ENCODE measurements at regions not wholly inside any gene's neighbourhood (a gene's known extent, or its start where the extent isn't known, plus 50 kb on each side); places are given as distances from the start of the nearest gene placed in this dataset.
A peak's percentile ranks its signal among the peaks of the same experiment; 100 is the strongest.

DNA sequence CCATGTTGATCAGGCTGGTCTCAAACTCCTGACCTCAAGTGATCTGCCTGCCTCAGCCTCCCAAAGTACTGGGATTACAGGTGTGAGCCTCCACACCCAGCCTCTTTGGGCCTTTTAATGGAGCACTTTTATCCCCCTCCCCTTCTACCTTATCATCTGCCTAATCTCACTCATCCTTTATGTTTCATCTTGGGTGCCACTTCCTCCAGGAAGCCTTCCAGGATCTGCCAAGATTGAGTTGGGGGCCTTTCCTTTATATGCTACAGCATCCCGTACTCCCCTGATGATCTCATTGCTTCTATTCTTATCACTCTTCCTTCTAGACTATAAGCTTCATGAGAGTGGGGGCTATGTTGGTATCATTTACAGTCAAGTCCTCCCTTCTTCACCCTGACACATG, 192.8 kb upstream of the WSCD1 start:
- Histone ChIP-seq H3K9me3 (replicated peaks) (no peaks in the 10 kb centered on the region), H3K4me1 (peaks cover 9% of the 10 kb centered on the region), H3K4me3 (no peak overlapping the region), H3K27ac (replicated peaks) (no peak overlapping the region), H3K27me3 (ENCODE audit: low read depth) (peaks cover 43% of the 10 kb centered on the region), H3K36me3 (no peaks in the 10 kb centered on the region)
- TF ChIP-seq, protein P1, sequence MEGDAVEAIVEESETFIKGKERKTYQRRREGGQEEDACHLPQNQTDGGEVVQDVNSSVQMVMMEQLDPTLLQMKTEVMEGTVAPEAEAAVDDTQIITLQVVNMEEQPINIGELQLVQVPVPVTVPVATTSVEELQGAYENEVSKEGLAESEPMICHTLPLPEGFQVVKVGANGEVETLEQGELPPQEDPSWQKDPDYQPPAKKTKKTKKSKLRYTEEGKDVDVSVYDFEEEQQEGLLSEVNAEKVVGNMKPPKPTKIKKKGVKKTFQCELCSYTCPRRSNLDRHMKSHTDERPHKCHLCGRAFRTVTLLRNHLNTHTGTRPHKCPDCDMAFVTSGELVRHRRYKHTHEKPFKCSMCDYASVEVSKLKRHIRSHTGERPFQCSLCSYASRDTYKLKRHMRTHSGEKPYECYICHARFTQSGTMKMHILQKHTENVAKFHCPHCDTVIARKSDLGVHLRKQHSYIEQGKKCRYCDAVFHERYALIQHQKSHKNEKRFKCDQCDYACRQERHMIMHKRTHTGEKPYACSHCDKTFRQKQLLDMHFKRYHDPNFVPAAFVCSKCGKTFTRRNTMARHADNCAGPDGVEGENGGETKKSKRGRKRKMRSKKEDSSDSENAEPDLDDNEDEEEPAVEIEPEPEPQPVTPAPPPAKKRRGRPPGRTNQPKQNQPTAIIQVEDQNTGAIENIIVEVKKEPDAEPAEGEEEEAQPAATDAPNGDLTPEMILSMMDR (IDR thresholded peaks at IDR 0.05; ENCODE audit: borderline replicate concordance), result no peak
- no peak for DNase-seq
- intact Hi-C loops (cut with micrococcal nuclease), result no loop called here

DNA sequence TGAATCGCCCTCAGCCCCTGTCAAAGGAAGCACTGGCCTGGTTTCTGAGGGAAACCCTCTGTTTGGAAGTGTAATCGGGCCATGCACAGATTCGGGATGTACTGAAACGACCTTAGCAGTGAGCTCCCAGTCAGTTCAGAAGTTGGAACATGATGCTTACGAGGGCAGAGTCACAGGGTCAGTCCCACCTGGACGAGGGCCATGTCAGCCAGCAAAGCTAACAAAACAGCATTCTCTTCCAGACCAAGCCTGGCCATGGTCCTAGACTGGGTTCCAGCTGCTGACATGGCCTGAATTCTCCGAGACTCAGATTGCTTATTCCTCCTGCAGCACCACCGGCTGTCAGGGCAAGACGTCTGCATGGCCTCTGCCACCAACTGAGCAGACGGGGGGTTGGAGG, 192.2 kb upstream of the WSCD1 start:
- intact Hi-C loops (cut with micrococcal nuclease), result no loop called here
- Histone ChIP-seq H3K4me3 (no peak overlapping the region), H3K27me3 (ENCODE audit: low read depth) (peaks cover 45% of the 10 kb centered on the region), H3K27ac (replicated peaks) (no peak overlapping the region), H3K9me3 (replicated peaks) (no peaks in the 10 kb centered on the region), H3K36me3 (no peaks in the 10 kb centered on the region), H3K4me1 (peaks cover 9% of the 10 kb centered on the region)
- TF ChIP-seq, protein P1 (IDR thresholded peaks at IDR 0.05; ENCODE audit: borderline replicate concordance), result no peak
- peak; percentile 56 for DNase-seq

DNA sequence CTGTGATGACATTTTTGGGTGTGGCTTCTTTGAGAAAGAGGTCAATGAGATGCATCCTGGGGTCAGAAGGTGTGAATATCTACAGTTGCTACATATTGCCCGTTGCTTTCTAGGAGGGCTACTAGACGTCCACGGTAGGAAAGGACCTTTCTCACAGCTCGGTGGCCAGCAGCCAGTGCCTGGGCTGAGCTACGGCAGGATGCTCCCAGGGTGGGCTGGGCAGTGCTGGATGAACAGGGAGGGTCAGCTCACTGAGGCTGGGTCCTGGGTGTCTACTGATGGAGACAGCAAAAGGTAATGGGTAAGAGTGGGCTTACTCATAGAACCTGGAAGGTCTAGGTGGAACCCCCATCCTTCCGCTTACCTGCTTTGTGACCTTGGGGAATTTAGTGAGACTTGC, 188.3 kb upstream of the WSCD1 start:
- Histone ChIP-seq H3K27ac (replicated peaks) (no peak overlapping the region), H3K4me3 (no peak overlapping the region), H3K9me3 (replicated peaks) (no peaks in the 10 kb centered on the region), H3K27me3 (ENCODE audit: low read depth) (peaks cover 52% of the 10 kb centered on the region), H3K36me3 (no peaks in the 10 kb centered on the region), H3K4me1 (peaks cover 9% of the 10 kb centered on the region)
- intact Hi-C loops (cut with micrococcal nuclease), result no loop called here
- TF ChIP-seq, protein P1 (IDR thresholded peaks at IDR 0.05; ENCODE audit: borderline replicate concordance), result no peak
- no peak for DNase-seq

DNA sequence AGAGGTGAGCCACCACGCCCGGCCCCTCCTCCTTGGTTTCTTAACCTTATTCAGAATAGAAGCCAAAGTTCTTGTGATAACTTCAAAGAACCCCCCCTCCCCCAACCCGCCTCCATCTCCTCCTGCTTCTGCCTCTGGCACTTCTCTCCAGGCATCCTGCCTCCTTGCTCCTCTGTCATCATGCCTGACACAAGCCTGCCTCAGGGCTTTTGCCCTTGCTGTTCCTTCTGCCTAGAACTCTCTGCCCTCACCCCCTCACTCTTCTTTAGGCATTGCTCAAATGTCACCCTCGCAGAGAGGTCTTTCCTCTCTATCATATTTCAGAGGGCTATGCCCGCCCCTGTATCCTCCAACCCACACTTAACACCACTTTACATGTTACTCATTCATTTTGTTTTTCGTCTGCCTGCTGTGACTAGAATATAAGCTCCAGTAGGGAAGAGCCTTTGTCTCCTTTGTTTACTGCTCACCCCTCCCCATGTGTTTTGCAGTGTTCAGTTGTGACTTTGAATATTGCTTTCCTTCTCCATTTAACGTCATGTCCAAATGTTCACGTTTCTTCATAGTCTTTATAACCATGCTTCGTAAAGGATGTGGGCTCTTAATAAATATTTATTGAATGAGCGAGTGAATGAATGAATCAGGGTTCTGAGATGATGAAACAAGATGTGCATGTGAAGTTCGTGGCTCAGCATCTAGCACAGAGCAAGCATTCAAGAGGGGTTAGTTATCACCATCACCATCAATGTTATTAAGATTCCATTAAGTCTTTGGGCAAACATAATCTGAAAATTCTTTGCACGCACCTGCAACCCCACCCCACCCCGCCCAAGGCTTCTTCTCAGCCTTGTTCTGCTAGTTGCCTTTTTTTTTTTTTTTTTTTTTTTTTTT, 186.2 kb upstream of the WSCD1 start:
- Histone ChIP-seq H3K4me1 (no peaks in the 10 kb centered on the region), H3K27ac (replicated peaks) (no peak overlapping the region), H3K9me3 (replicated peaks) (no peaks in the 10 kb centered on the region), H3K4me3 (no peak overlapping the region), H3K27me3 (ENCODE audit: low read depth) (peaks cover 55% of the 10 kb centered on the region), H3K36me3 (no peaks in the 10 kb centered on the region)
- TF ChIP-seq, protein P1 (IDR thresholded peaks at IDR 0.05; ENCODE audit: borderline replicate concordance), result no peak
- intact Hi-C loops (cut with micrococcal nuclease), result no loop called here
- no peak for DNase-seq

DNA sequence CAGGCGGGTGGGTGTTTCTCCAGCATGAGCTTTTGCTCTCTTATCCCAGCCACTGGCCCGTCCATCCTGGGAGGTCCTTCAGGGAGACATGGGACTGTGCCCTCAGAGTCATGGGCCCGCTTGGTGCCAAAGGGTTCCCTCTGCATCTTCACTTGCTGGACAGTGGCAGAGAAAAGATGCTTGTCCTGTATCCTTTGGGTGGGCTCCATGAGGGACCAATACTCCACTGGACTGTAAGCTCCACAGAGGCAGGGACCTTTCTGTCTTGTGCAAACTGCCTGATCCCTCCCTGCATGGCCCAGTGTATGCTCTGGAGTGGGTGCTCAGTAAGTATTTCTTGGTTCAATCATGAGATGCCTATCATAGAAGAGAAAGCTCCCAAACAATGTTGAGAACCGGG, 184.8 kb upstream of the WSCD1 start:
- intact Hi-C loops (cut with micrococcal nuclease), result no loop called here
- H3K36me3 ChIP-seq, result no peaks in the 10 kb centered on the region
- TF ChIP-seq, protein P1 (IDR thresholded peaks at IDR 0.05; ENCODE audit: borderline replicate concordance), result no peak

More for the DNA sequence above, 184.8 kb upstream of the WSCD1 start:
- H3K4me3 ChIP-seq, result no peak overlapping the region
- H3K27me3 ChIP-seq (ENCODE audit: low read depth), result peaks cover 62% of the 10 kb centered on the region
- H3K9me3 ChIP-seq (replicated peaks), result no peaks in the 10 kb centered on the region
- H3K4me1 ChIP-seq, result no peaks in the 10 kb centered on the region
- DNase-seq, result no peak
- no peak overlapping the region for H3K27ac ChIP-seq (replicated peaks)
